ENCODE measurements at regions not wholly inside any gene's neighbourhood (a gene's known extent, or its start where the extent isn't known, plus 50 kb on each side); places are given as distances from the start of the nearest gene placed in this dataset.

- Histone ChIP-seq H3K36me3 (ENCODE audit: control insufficient read depth in 2 of 2, extremely low read depth in 1 of 2, insufficient read depth in 2 of 2, low read length in 2 of 2) (no peaks in the 10 kb centered on the region), H3K9ac (replicated peaks; ENCODE audit: extremely low read depth, insufficient read depth, low read length) (no peak overlapping the region), H3K79me2 (ENCODE audit: control insufficient read depth, insufficient read depth, low read length) (no peaks in the 10 kb centered on the region), H4K20me1 (replicated peaks; ENCODE audit: control insufficient read depth, extremely low read depth, insufficient read depth, low read length) (no peaks in the 10 kb centered on the region), H3K9me1 (replicated peaks; ENCODE audit: control insufficient read depth, extremely low read depth, insufficient read depth, low read length) (no peaks in the 10 kb centered on the region), H3K27me3 (ENCODE audit: control insufficient read depth in 2 of 2, insufficient read depth in 2 of 2, low read length in 2 of 2) (no peaks in the 10 kb centered on the region), H2AFZ (ENCODE audit: low read depth, low read length) (no peak overlapping the region), H3K9me3 (replicated peaks; ENCODE audit: control insufficient read depth, insufficient read depth, low read length) (no peaks in the 10 kb centered on the region), H3K27ac (ENCODE audit: insufficient read depth, low read depth, low read length) (no peak overlapping the region), H3K4me1 (ENCODE audit: control insufficient read depth, extremely low read depth, insufficient read depth, low read length) (peaks cover 13% of the 10 kb centered on the region), H3K4me3 (replicated peaks in 1 of 3; ENCODE audit: insufficient read depth in 1 of 3, low read depth in 1 of 3, low read length in 3 of 3) (no peak overlapping the region), H3K4me2 (ENCODE audit: insufficient read depth, low read length) (no peak overlapping the region)
- TF ChIP-seq FOS (IDR thresholded peaks at IDR 0.05; ENCODE audit: borderline replicate concordance, insufficient read depth, low read length), result no peak
- no peak for TF ChIP-seq CTCF (IDR thresholded peaks at IDR 0.05; ENCODE audit: extremely low read depth in 1 of 2, insufficient read depth in 1 of 2, low read depth in 1 of 2, low read length in 2 of 2)
- TF ChIP-seq POLR2A (IDR thresholded peaks at IDR 0.05; ENCODE audit: low read depth, low read length), result no peak
- no peak for TF ChIP-seq GATA2 (IDR thresholded peaks at IDR 0.05; ENCODE audit: insufficient read depth, insufficient read length, low read depth, low read length)
- dilution Hi-C loops (cut with MboI; ENCODE audit: extremely low pct_ligation_motif_present, low sequenced_read_pairs), result no loop called here
- no peak for DNase-seq (ENCODE audit: low read depth, low spot score)
- FAIRE-seq, result no peak
- no TSS peak for BruUV-seq (replicated peaks)
- ChIA-PET CTCF (no interaction called here), POLR2A (interaction anchor here (0.6 kb wide), 1 partner anchor 938 kb away, joined by 3 read pairs; no protein-coding TSS in a partner anchor)
- intact Hi-C loops (cut with micrococcal nuclease), result no loop called here
Measured at GRCh38 chr1:193613041-193613440, 426.6 kb upstream of the B3GALT2 start.

GRCh38 chr1:193609592-193609991 lies 423.2 kb upstream of the B3GALT2 start:
- H2AFZ ChIP-seq (ENCODE audit: low read depth, low read length), result no peak overlapping the region
- no TSS peak for BruUV-seq (replicated peaks)
- H3K79me2 ChIP-seq (ENCODE audit: control insufficient read depth, insufficient read depth, low read length), result no peaks in the 10 kb centered on the region
- TF ChIP-seq FOS (IDR thresholded peaks at IDR 0.05; ENCODE audit: borderline replicate concordance, insufficient read depth, low read length) (no peak), MAX (IDR thresholded peaks at IDR 0.05; ENCODE audit: insufficient read depth, insufficient read length) (no peak), JUN (IDR thresholded peaks at IDR 0.05; ENCODE audit: borderline replicate concordance, insufficient read depth, insufficient read length, low read depth) (no peak), EZH2 (IDR thresholded peaks at IDR 0.05; ENCODE audit: borderline replicate concordance, low read depth, low read length, severe bottlenecking) (no peak), CTCF (IDR thresholded peaks at IDR 0.05; ENCODE audit: extremely low read depth in 1 of 2, insufficient read depth in 1 of 2, low read depth in 1 of 2, low read length in 2 of 2) (no peak), POLR2AphosphoS5 (IDR thresholded peaks at IDR 0.05; ENCODE audit: insufficient read depth, low read depth, low read length) (no peak), MYC (IDR thresholded peaks at IDR 0.05; ENCODE audit: low read depth, low read length) (no peak)
- no peak overlapping the region for H3K4me3 ChIP-seq (replicated peaks in 1 of 3; ENCODE audit: insufficient read depth in 1 of 3, low read depth in 1 of 3, low read length in 3 of 3)
- intact Hi-C loops (cut with micrococcal nuclease) (no loop called here), dilution Hi-C loops (cut with MboI; ENCODE audit: extremely low pct_ligation_motif_present, low sequenced_read_pairs) (no loop called here)
- H3K4me1 ChIP-seq (ENCODE audit: control insufficient read depth, extremely low read depth, insufficient read depth, low read length), result peaks cover 3% of the 10 kb centered on the region
- ChIA-PET POLR2A (no interaction called here), CTCF (interaction anchor here (1.7 kb wide), 1 partner anchor 9 kb away, joined by 4 read pairs; no protein-coding TSS in a partner anchor)
- FAIRE-seq (no peak), DNase-seq (ENCODE audit: low read depth, low spot score) (no peak)
- H3K4me2 ChIP-seq (ENCODE audit: insufficient read depth, low read length), result no peak overlapping the region
- H3K27me3 ChIP-seq (ENCODE audit: control insufficient read depth in 2 of 2, insufficient read depth in 2 of 2, low read length in 2 of 2), result no peaks in the 10 kb centered on the region
- no peaks in the 10 kb centered on the region for H3K36me3 ChIP-seq (ENCODE audit: control insufficient read depth in 2 of 2, extremely low read depth in 1 of 2, insufficient read depth in 2 of 2, low read length in 2 of 2)
- no peak overlapping the region for H3K9ac ChIP-seq (replicated peaks; ENCODE audit: extremely low read depth, insufficient read depth, low read length)
- H3K9me3 ChIP-seq (replicated peaks; ENCODE audit: control insufficient read depth, insufficient read depth, low read length), result no peaks in the 10 kb centered on the region
- H4K20me1 ChIP-seq (replicated peaks; ENCODE audit: control insufficient read depth, extremely low read depth, insufficient read depth, low read length), result no peaks in the 10 kb centered on the region
- no peak overlapping the region for H3K27ac ChIP-seq (ENCODE audit: insufficient read depth, low read depth, low read length)
- no peaks in the 10 kb centered on the region for H3K9me1 ChIP-seq (replicated peaks; ENCODE audit: control insufficient read depth, extremely low read depth, insufficient read depth, low read length)
